22Rv1 (cell line): ENCODE measurements at regions not wholly inside any gene's neighbourhood (a gene's known extent, or its start where the extent isn't known, plus 50 kb on each side); places are given as distances from the start of the nearest gene placed in this dataset.

Experiments
- H3K27ac ChIP-seq: fragments of 450-650 bp; 2 replicates; pipeline ENCODE4 v1.5.1; 2017
- ZFX ChIP-seq: fragments of 450-650 bp; IDR thresholded peaks from 2 replicates; pipeline ENCODE4 v1.6.1; 2017; ENCODE audit warnings: antibody characterized with exemption, borderline replicate concordance
- TF ChIP-seq, protein P1 (sequence below): fragments of 450-650 bp; IDR thresholded peaks from 2 replicates; pipeline ENCODE4 v1.5.1; 2017; ENCODE audit warnings: mild to moderate bottlenecking

DNA sequence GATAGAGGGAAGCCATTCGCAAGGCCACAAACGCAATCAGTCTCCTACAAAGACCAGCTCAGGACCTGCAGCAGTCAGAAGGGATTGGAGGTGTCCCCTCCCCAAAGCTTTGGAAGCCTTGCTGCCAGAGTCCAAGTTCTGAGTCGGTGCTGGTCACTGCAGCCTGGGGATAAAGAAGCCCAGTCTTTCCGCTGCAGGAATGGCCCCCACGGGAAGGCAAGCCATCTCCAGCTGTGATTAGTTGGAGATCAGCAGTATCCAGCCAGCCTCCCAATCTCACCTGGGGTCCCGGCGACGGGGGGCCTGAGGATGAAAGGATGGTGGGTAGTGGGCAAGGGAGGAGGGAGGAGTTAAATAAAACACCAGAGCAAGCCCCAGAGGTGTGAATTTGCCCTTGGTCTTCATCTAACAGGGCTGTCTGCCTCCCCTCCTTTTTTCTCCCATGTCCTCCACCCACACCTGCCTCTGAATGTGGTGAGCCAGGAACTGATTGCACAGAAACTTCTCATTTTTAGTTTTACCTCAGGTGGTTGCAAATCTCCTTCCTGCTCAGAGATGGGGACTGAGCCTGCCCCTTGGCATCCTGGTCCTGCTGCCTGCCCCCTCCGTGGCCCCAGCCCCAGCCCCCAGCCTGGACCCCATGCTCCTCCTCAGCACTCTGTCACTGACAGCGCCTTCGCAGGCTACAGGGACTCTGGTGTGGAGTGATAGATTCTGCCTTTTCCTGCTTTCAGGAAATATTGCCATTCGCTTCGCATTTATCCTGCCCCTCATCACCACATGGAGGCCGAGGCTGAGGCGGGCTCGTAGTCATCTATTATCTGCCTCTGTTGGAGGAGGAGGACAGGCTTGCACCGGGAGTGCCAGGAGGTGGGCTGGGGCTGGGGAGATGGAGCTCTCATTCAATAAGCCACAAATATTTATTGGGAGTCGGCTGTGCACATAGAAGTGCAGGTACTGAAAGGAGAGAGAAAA lies 262.9 kb upstream of the SDK2 start:
- TF ChIP-seq ZFX: no peak
- TF ChIP-seq, protein P1, sequence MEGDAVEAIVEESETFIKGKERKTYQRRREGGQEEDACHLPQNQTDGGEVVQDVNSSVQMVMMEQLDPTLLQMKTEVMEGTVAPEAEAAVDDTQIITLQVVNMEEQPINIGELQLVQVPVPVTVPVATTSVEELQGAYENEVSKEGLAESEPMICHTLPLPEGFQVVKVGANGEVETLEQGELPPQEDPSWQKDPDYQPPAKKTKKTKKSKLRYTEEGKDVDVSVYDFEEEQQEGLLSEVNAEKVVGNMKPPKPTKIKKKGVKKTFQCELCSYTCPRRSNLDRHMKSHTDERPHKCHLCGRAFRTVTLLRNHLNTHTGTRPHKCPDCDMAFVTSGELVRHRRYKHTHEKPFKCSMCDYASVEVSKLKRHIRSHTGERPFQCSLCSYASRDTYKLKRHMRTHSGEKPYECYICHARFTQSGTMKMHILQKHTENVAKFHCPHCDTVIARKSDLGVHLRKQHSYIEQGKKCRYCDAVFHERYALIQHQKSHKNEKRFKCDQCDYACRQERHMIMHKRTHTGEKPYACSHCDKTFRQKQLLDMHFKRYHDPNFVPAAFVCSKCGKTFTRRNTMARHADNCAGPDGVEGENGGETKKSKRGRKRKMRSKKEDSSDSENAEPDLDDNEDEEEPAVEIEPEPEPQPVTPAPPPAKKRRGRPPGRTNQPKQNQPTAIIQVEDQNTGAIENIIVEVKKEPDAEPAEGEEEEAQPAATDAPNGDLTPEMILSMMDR: no peak
- no peak overlapping the region for H3K27ac ChIP-seq

DNA sequence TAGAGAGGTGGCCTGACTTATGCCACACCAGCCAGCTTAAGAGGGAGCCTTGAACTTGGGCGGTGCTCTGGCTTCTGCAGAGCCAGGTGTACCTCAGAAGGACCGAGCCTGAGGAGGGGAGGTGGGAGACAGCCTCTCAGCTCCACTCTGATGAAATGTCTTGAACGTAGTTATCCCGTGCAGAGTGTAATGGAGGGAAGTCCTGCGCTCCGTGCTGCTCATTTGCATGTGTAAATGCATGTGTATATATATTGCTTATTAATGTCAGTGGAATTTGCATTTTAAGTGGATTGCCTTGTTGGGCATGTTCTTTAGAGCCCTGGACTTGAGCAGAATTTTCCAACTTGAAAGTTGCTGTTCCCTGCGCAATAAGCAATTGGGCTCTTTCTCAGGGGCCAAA lies 264.9 kb upstream of the SDK2 start:
- no peak for TF ChIP-seq ZFX
- TF ChIP-seq, protein P1: no peak

DNA sequence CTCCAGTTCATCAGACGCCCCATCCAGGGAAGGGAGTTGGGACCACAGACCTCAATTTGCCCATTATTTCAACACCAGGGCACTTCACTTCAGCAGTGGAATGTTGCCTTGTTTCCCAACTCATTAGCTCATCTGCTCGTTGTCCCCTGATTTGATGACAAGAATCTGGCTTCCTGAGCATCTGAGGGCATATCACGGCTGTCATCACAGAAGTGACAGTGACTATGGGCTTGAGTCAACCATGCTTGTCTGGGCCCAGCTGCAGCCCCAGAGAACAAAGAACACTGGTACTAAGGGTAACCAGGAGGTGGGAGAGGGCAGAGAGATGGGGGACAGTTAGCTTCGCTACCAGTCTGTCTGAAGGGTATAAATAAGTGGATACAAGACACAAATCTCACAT lies 266.0 kb upstream of the SDK2 start:
- no peak overlapping the region for H3K27ac ChIP-seq
- TF ChIP-seq, protein P1: no peak
- no peak for TF ChIP-seq ZFX

More for the DNA sequence above, 264.9 kb upstream of the SDK2 start:
- no peak overlapping the region for H3K27ac ChIP-seq

DNA sequence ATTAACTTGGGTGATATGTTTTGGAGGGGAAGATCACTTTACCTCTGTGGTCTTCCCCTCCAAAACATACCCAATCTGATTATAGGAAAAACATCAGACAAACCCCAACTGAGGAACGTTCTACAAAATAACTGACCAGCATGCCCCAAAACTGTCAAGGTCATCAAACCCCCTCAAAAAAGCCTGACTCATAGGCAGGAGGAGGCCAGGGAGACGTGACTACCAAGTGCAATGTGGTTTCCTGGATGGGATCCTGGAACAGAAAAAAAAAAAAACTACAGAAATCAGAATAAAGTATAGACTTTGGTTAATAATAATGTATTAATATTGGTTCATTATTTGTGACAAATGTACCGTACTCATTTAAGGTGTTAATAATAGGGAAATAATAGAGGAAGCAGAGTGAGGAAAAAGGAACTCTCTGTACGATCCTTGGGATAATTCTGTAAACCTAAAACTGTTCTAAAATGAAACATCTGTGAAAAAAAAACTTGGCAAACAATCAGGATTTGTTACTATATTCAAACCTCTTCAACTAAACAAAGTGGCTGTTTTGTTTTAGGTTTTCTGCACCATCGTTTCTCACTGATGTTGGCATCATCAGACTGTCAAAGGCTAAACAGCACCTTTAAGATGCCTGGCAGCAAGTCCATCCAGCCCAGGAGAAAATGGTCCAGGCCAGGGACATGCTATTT lies 266.7 kb upstream of the SDK2 start:
- TF ChIP-seq, protein P1: no peak
- no peak for TF ChIP-seq ZFX
- no peak overlapping the region for H3K27ac ChIP-seq

DNA sequence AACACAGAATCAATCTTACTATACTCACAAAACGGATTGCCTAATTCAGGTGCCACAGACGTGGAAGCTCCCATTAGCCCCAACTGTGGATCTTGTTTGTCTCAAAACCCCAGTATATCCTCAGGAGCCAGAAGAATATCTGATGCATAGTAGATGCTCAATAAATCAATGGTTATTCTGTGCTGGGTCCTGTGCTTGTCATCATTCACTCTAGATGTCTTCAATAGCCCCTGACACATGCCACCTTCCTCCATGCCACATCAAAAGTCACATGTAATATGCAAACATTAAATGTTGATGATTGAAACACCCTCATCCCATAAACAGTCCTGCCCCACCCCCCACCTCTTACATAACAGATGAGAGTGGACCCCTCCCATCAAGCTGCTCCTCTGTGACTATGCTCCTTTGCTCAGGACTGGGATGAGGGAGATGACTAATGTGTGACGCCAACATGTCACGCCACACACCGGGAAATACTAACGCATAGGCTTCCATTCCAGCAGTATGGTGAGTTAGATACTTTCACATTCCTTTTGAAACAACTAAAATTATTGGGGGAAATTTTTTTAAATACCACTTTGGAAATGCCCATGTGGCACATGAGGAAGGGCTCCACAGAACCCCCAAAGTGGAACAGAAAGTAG lies 267.6 kb upstream of the SDK2 start:
- TF ChIP-seq, protein P1: no peak
- TF ChIP-seq ZFX: no peak
- H3K27ac ChIP-seq: no peak overlapping the region

DNA sequence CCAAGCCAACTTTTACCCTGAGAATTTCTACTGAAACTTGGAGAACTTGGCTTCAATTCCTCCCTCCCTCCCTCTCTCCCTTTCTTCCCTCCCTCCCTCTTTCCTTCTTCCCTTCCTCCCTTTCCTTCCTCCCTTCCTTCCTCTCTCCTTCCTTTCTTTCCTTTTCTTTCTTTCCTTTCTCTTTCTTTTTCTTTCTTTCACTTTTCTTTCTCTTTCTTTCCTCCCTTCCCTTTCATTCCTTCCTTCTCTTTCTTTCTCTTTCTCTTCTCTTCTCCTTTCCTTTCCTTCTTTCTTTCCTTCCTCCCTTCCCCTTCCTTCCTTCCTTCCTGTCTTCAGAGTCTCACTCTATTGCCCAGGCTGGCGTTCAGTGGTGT lies 268.1 kb upstream of the SDK2 start:
- TF ChIP-seq, protein P1: no peak
- TF ChIP-seq ZFX: no peak
- no peak overlapping the region for H3K27ac ChIP-seq
